Psoas muscle (tissue), 7 donors: ENCODE measurements at regions not wholly inside any gene's neighbourhood (a gene's known extent, or its start where the extent isn't known, plus 50 kb on each side); places are given as distances from the start of the nearest gene placed in this dataset.

Experiments
- ATAC-seq, 4 donors: fragments of 200-7000 bp; cut with Tn5 transposase; one replicate each; pipeline ENCODE4 v1.9.1; 2020; ENCODE audit warnings: moderate library complexity in 3 of 4, mild to moderate bottlenecking in 2 of 4
- DNase-seq, 2 donors: peaks; one replicate each; pipeline ENCODE4 v3.0.0-alpha.2; 2020
- H3K27ac ChIP-seq: fragments of 200-600 bp; one replicate; pipeline ENCODE4 v1.8.0; 2022
- H3K27me3 ChIP-seq, 3 donors: fragments of 200-600 bp in 1 of 3; one replicate each; pipeline versions ENCODE4 v1.6.1 to v1.8.0; 2013 to 2022; ENCODE audit warnings: low read length in 2 of 3, mild to moderate bottlenecking in 2 of 3, moderate library complexity in 1 of 3; ENCODE audit not compliant: insufficient read depth in 3 of 3
- H3K36me3 ChIP-seq, 2 donors: fragments of 200-600 bp in 1 of 2; one replicate each; pipeline versions ENCODE4 v1.6.1 to v1.8.0; 2013 to 2022; ENCODE audit warnings: low read depth in 1 of 2, mild to moderate bottlenecking in 1 of 2, moderate library complexity in 1 of 2; ENCODE audit not compliant: insufficient read depth in 1 of 2
- H3K4me1 ChIP-seq: fragments of 200-600 bp; one replicate; pipeline ENCODE4 v1.8.0; 2022
- H3K4me3 ChIP-seq: fragments of 200-600 bp; one replicate; pipeline ENCODE4 v1.8.0; 2022; ENCODE audit warnings: mild to moderate bottlenecking
- H3K9me3 ChIP-seq: fragments of 200-600 bp; one replicate; pipeline ENCODE4 v1.8.0; 2022
- CTCF ChIP-seq: fragments of 200-600 bp; IDR thresholded peaks from one replicate; pipeline ENCODE4 v1.8.0; 2022; ENCODE audit warnings: antibody characterized with exemption
- WGBS, 3 donors: extraction: QIAGEN DNeasy Blood & Tissue Kit; methylation state at CpG; one replicate each; pipeline versions ENCODE4 v1.1.6 to v1.1.7; 2013; 5-methylcytosine and 5-hydroxymethylcytosine counted together
- intact Hi-C, 2 donors: fragments of 100-400 bp; cut with DNase I; formaldehyde crosslinking; loops; one replicate each; pipeline versions ENCODE4 v1.11.0 to v1.14.2; 2022
- donor health status: healthy with polysubstance abuse.
- donor health status: DM: no; HTN: no; CAD: no; lungs with moderate emphysema.
- donor health status: Bipolar disorder and iron deficiency.
- donor health status: healthy.
- donor health status: DM: yes; HTN: yes; CAD: no.
- donor health status: DM: no; HTN: no; CAD: no.
- donor health status: DM: yes; HTN: yes; CAD: no.

- ATAC-seq (no peak), DNase-seq (no peak)
- no peak overlapping the region for H3K4me3 ChIP-seq
- TF ChIP-seq CTCF, result no peak
- no peaks in the 10 kb centered on the region for H3K36me3 ChIP-seq
- 90 to 95% (median 90%) methylated on average over 5 of the region's 5 CpGs for WGBS, 3 donors
- H3K9me3 ChIP-seq, result peaks cover 6% of the 10 kb centered on the region
- H3K27ac ChIP-seq, result peak overlapping the region; percentile 36
- intact Hi-C loops, result no loop called here
- H3K4me1 ChIP-seq, result no peaks in the 10 kb centered on the region
- H3K27me3 ChIP-seq, result peaks cover 0 to 2% (median 0%) of the 10 kb centered on the region in 3 donors
Observed at GRCh38 chr6:11391934-11392777, 145.4 kb upstream of the TMEM170B start.

GRCh38 chr6:11389977-11390376, 147.6 kb upstream of the TMEM170B start:
- ATAC-seq, result peak in 2 of 4 donors; percentile 48 to 63
- Histone ChIP-seq H3K27ac (peak overlapping the region; percentile 63), H3K9me3 (peaks cover 6% of the 10 kb centered on the region)

DNA sequence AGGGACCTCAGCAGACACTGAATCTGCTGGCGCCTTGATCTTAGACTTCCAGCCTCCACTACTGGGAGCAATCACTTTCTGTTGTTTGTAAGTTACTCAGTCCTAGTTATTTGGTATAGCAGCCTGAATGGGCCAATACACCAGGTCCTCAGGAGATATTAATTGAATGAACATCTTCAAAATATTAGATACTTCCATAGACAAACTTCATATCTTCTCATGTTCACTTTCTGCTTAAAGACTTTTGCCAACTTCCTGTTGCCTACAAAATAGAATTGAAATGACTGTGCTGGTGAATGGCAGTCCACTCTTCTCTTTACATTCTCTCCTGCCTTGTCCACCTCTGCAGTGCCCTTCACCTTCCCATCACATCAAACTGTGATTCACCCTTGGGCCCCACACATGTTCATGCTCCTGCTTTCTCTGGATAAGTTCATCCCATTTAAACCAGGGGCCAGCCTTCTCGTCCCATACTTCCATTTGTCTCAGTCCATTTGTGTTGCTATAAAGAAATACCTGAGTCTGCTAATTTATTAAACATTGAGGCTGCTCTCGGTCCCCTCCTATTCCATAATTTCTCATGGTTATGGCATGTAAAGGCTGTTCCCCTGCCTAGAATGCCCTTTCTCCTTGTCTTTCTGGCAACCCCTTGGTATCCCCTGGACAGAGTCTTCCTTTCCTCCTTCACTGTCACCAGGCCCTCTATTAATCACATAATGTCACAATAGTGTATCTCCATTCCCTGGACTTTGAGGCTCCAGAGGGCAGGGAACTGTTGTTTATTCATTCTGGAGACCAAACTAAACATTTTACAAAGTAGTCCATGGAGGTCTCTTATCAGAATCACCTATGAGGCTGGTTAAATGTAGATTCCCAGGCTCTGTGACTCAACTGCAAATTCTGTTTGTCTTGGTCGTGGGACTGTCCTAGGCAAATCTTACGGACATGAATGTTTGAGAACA, 148.3 kb upstream of the TMEM170B start:
- Histone ChIP-seq H3K27me3 (peaks cover 0 to 2% (median 0%) of the 10 kb centered on the region in 3 donors), H3K4me3 (no peak overlapping the region), H3K27ac (peak overlapping the region; percentile 63), H3K36me3 (no peaks in the 10 kb centered on the region), H3K4me1 (no peaks in the 10 kb centered on the region), H3K9me3 (peaks cover 6% of the 10 kb centered on the region)
- TF ChIP-seq CTCF, result no peak
- DNase-seq (no peak), ATAC-seq (no peak)
- intact Hi-C loops, result no loop called here
- 74 to 82% (median 77%) methylated on average over 5 of the region's 5 CpGs for WGBS, 3 donors

More at GRCh38 chr6:11389977-11390376, 147.6 kb upstream of the TMEM170B start:
- H3K36me3 ChIP-seq, result no peaks in the 10 kb centered on the region
- no peak for DNase-seq
- H3K4me3 ChIP-seq, result no peak overlapping the region
- WGBS, 3 donors, result 42 to 49% (median 47%) methylated on average over 7 of the region's 7 CpGs
- intact Hi-C loops, result no loop called here
- no peaks in the 10 kb centered on the region for H3K4me1 ChIP-seq
- TF ChIP-seq CTCF, result no peak
- H3K27me3 ChIP-seq, result peaks cover 0 to 2% (median 0%) of the 10 kb centered on the region in 3 donors

- no peak for TF ChIP-seq CTCF
- H3K27me3 ChIP-seq, result peaks cover 0 to 2% (median 0%) of the 10 kb centered on the region in 3 donors
- ATAC-seq, result no peak
- H3K4me3 ChIP-seq, result no peak overlapping the region
- intact Hi-C loops, result no loop called here
- H3K9me3 ChIP-seq, result peaks cover 6% of the 10 kb centered on the region
- no peaks in the 10 kb centered on the region for H3K36me3 ChIP-seq
- WGBS, 3 donors, result 90 to 91% (median 90%) methylated on average over 5 of the region's 5 CpGs
- DNase-seq, result no peak
- H3K4me1 ChIP-seq, result no peaks in the 10 kb centered on the region
- no peak overlapping the region for H3K27ac ChIP-seq
Observed at GRCh38 chr6:11387707-11388430, 149.7 kb upstream of the TMEM170B start.
